ENCODE measurements at regions not wholly inside any gene's neighbourhood (a gene's known extent, or its start where the extent isn't known, plus 50 kb on each side); places are given as distances from the start of the nearest gene placed in this dataset.

DNA sequence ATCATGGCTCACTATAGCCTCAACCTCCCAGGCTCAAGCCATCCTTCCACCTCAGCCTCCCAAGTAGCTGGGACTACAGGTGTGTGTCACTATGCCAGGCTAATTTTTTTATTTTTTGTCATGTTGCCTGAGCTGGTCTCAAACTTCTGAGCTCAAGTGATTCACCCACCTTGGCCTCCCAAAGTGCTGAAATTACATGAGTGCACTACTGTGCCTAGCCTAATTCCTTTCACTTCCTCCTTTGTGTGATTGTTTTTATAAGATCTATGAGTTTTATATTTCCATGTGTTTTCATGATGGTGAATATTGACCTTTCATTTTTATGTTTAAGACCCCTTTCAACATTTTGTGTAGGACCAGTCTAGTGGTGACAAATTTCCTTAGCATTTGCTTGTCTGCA lies 55.2 kb upstream of the IL12B start:
- DNase-seq (ENCODE audit: low spot score) = no peak

DNA sequence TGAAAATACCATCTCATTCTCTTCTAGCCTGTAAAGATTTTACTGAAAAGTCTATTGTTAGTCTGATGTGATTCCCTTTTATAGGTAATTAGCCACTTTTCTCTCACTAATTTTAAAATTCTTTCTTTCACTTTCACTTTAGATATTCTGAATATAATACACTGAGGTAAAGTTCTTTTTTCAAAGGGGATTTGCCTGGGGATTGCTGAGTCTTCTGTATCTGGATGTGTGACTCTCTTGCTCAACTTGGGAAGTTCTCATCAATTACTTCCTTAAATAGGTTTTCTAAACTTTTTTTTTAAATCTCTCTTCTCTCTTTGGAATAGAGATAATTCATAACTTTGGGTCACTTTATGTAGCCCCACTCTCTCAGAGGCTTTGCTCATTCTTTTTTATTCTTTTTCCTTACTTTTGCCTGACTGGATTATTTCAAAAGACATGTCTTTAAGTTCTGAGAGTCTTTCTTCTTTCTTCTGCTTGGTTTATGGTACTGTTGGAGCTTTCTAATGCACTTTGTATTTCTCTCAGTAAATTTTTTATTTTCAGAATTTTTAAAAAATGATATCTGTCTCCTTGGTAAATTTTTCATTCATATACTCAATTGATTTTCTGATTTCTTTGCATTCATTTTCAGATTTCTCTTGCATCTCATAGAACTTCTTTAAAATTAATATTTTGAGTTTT lies 55.9 kb upstream of the IL12B start:
- DNase-seq (ENCODE audit: low spot score) = no peak

DNA sequence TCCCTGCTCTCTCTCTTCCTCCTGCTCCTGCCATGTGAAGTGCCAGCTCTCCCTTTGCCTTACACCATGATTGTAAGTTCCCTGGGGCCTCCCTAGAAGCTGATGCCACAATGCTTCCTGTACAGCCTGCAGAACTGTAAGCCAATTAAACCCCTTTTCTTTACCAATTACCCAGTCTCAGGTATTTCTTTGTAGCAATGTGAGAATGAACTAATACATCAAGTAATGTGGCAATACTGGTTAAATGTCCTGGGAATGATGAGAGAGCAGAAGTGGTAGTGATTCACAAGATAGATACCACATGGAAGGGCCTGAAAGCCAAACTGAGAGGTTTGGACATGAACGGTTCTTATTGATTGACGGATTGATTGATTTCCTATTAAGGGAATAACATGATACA lies 62.6 kb upstream of the IL12B start:
- no peak for DNase-seq (ENCODE audit: low spot score)

DNA sequence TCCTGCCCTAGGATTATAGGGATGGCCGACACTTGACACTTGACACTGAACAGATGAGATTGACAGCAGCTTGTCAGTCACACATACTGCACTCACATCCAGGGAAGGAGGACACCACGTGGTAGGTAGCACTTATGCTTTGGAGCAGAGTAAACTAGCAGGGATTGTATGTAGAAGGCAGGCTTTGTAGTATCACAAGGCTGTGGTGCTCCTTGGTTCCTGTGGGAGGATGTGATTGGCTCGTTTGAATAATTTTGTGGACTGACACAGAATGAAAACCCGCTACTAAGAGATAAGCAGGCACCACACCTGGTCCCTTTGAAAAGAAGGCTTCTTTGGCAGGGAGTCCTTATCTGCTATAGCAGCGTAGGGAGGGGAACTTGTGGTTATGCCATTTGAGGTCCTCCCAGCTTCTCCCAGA lies 63.6 kb upstream of the IL12B start:
- DNase-seq (ENCODE audit: low spot score) = no peak

DNA sequence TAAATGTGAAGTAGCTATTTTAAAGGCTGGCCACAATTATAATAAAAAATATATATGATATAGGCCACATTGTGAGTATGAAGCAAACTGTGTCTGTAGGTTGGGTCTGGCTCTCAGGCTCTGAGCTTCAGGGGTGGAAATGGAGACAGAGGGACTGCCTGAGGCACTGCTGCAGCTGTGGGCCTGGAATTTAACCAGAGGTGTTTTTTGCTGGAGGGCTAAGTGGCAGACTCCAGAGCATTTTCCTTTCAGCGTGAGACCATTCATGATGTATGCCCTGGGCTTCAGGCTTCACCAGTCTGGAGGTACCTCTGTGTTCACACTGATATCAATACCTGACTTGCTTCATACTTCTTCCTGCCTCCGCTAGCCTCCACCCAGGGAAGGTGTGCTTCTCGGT lies 64.9 kb upstream of the IL12B start:
- DNase-seq (ENCODE audit: low spot score) = no peak

DNA sequence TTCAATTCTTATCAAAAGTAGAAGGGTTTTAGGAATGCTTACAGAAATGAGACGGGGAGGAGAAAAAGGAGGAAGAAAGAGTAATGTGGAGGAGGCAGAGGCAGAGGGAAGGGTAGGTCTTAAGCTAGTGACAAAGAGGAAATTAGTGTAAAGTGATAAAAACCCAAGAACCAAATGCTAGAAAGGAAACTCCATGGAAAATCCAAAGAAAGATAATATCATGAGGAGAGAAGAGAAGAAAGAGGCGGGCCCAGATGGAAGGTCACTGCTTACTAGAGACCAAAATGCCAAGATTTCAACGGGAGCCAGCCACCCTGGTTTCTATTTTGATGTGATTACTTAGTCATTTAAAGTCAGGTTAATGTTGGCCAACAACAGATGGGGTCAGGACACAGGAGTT lies 68.6 kb upstream of the IL12B start:
- DNase-seq (ENCODE audit: low spot score) = no peak

DNA sequence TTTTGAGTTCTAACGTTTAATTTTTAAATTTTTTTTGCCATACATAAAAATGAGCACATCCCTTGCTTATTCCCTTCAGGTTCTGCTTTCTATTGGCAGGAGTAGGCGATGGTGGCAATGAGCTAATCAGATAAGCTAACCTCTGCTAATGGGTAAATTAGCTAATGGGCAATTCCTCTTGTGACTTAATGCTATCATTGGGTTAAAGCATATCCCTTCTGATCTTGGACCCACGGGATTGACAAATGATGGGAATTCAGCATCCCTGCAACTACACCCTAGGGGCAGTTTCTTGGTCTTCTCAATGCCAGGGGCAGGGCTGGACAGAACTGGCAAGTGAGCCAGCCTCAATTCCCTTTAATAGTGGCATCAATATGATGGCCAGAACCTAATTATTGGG lies 70.2 kb upstream of the IL12B start:
- no peak for DNase-seq (ENCODE audit: low spot score)

DNA sequence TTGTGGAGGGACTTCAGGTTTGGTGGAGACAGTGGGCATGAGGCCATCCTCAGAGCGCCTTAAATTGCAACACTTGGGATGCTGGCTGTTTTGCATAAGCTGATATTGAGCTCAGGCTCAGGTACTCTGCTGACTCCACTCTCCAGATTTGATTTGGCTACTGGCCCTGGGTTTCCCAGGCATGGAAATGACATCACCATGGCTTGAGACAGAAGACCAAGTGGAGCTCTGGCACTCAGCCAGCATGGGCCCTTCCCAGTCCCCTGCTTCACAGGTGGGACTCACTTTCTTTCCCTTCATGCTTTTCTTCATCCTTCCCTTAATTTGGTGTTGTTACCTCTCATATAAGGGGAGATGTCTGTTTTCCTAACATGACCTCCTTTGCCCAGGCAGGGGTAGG lies 72.0 kb upstream of the IL12B start:
- no peak for DNase-seq (ENCODE audit: low spot score)

DNA sequence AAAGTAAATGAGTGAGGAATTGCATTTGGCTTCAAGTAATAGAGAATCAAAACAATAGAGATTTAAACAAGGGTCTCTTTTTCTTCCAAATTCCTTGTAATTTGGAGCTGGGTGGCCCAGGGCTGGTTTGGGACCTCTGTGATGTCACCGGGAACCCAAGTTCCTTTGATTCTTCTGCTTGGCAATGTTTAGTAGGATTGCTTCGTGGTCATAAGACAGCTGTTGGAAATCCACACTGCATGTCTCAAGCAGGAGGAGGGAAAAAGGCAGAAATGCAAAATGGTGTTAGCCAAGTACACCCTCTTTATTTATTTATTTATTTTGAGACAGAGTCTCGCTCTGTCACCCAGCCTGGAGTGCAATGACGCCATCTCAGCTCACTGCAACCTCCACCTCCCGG lies 72.6 kb upstream of the IL12B start:
- no peak for DNase-seq (ENCODE audit: low spot score)

DNA sequence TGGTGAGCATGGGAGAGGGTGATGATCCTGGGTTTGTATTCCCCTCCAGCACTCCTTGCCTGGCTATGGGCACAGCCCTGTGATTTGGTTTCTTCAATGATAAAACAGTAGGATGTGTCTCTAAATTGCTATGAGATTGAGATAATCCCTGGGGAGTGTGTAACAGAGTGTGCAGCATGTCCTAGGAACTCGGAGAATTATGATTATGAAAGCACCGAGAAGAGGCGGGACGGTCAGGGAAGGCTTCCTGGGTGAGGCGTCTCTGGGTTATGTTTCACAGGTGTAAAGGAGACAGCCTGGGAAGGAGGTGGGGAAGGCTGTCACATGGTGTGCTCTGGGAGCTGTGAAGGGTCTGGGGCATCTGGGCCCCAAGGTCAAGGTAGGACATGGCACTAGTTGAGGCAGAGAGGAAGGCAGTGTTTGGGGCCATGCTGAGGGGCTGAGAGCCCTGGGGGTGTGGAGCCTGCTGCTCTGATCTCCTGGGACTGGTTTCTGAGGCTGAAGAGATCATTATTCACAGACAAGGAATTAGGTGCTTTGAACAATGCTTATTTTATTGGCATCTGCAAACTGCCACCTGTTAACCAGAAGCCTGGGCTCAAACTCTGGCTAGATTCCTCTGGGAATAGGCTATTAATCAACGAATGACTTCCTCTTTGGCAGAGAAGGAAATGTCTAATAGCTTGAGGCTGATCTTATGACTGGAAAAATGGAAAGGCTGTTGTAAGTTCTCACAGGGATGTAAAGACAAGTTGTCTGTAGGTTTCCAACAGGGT lies 73.8 kb upstream of the IL12B start:
- no peak for DNase-seq (ENCODE audit: low spot score)

DNA sequence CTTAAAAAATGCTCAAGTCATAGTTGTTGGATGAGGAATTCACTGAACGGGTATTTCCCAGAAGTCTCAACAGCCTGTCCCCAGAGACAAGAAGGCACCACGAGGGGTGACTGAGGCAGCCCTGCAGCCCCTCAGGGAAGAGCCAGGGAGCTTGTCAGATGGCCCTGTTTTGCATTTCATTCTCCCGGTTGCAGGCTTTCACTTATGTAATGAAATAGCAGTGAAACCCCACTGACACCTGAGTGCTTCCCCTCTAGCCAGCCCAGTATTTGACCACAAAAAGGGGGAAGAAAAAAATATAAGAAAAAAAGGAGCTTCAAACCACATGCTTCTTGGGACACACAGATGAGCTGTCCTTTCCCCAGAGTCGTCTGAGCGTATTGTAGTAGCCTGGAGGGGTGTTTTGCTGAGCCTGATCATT lies 75.3 kb upstream of the IL12B start:
- DNase-seq (ENCODE audit: low spot score) = no peak

DNA sequence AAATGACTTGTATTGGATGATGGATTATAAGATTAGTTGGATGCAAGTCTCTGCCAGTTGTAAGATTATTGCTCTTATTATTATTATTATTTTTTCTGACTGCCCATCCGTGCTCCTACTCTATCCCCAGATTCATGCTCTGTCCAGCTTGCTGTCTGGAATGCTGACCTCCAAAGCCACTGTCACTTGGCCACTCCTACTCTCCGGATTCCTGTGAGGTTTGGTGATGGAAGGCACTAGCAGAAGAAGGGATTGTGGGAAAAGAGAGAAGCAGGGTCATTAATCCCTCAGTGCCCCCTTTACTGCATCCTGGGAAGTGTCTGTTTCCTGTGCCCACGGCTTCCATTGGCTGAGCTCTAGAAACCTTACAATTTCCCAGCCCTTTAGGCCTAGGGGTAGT lies 76.3 kb upstream of the IL12B start:
- no peak for DNase-seq (ENCODE audit: low spot score)

DNA sequence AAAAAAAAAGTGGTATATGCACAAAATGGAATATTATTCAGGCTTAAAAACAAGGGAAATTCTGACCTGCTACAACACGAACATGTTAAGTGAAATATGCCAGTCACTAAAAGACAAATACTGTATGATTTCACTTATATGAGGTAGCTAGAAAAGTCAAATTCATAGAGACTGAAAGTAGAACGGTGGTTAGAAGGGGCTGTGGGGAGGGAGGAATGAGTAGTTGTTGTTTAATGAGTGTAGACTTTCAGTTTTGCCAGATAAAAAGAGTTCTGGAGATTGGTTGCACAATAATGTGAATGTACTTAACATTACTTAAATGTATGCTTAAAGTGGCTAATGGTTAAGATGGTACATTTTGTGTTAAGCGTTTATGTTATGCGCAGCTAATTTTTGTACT lies 79.5 kb upstream of the IL12B start:
- no peak for DNase-seq (ENCODE audit: low spot score)

DNA sequence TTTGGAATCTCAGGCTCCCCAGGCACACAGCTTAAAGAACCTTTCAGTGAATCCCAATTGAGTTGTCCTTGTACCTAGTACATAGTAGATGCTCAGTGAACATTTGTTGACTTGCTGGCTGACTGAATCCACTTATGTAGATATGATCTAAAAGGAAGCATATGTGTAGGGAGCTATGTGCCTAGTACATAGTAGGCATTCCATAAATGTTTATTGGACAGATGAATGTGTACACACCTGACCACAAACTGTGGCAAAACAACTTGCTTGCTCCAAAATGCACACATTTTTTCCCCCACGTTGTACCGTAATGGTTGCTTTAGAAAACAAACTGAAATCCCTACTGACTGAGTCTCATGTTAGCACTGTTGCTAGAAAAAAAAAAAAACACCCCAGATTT lies 80.2 kb upstream of the IL12B start:
- no peak for DNase-seq (ENCODE audit: low spot score)

DNA sequence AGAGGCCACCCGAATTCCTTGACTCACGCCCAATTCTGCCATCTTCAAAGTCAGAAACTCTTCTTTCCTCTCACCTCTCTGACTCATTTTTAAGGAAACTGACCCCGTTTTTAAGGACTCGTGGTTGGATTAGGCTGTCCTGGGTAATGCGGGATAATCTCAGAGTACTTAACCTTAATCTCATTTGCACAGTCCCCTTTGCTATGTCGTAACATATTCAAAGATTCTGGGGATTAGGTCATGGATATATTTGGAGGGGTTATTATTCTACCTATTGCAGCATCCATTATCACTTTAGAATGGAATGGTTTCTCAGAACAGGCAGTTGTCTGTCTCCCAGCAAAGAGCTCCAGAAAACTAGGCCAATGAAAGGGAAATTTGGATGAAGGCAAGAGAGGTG lies 80.8 kb upstream of the IL12B start:
- DNase-seq (ENCODE audit: low spot score) = no peak

DNA sequence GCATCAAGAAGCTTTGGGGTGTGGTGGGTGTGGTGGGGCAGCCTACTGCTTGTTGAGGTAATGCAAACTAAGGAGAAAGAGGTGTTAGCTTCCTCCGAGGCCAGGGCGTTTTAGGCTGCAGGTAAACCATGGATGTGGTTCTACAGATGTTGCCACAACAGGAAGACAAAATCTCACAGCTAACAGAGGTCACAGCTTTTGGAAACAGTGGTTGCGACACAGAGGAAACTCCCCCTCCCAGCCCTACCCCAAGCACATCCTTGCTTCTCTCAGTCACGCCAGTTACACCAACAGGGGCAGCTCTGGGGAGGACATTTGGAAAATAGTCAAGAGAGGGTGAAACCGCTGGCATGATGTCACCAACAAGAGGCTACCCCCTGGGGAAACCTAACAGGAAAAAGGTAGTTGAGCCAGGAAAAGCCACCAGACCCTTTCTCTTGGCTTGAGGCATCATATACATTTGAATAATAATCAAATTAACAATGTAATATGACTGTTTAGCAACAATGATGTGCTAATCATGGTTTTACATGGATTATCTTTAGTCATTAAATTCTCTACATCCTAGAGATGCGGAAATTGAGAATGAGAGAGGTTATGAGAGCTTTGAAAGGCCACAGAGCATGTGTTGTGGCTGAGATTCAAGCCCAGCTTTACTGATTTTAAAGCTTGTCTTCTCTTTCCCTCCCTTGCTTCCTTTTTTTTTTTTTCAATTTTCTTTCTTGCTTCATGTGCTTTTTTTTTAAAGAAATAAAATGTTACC lies 82.2 kb upstream of the IL12B start:
- no peak for DNase-seq (ENCODE audit: low spot score)

DNA sequence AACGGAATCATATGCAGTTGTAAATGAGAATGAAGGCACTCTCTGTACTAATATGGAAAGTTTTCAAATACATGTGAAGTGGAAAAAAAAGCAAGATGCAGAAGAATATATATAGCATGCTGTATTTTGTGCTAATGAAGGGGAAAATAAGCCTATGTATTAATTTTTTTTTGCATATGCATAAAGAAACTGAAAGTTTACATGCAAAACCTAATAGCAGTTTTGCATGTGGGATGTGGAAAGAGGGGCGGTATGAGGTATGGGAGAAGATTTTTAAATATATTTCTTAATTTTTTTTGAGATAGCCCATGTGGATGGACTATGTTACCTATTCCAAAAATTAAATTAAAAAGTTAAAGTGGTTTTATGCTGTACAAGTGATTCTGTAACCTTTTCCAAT lies 83.7 kb upstream of the IL12B start:
- DNase-seq (ENCODE audit: low spot score) = no peak

DNA sequence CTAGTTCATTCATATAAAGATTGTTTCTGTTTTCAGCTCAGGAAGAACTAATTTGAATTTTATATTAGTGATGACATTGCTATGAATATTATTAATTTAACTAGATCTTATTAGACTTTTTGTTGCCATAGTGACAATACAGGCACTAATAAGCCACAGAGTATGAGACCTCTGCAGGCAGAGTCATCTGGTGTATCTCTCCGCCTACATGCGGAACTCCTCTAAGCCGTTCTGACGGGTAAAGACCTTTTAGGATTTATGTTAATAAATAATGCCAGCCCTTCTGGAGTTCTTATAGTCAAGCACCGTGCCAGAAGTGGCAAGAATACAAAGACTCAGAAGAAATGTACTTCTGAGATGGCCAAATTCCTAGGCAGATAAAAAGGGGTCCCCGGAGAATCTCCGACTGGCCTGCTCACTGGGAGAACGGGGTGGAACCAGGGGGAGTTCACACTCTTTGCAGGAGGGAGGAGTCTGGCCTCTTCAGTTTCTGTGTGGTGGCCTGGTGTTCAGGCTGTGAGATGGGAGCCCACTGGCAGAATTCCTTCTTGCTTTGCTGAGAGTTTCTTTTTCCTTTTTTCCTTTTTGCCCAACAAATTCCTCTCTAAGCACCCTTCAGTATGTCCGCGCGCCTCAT lies 85.1 kb upstream of the IL12B start:
- DNase-seq (ENCODE audit: low spot score) = no peak

DNA sequence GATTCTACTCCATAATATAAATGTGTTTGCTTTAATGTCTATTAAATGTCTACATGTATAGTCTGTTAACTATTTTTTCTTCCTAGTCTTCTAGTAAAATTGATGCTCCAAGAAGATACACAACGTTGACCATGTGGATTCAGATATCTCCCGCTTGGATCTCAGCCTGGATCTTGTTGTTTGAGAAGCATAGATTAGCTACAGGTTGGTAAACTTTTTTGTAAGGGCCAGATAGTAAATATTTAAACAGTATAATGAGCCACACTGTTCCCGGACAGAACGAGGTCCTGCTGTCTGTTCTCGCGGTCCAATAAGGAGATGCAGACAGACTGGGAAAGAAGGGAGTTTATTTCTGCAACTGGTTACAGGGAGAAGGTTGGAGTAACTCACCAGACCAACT lies 86.2 kb upstream of the IL12B start:
- no peak for DNase-seq (ENCODE audit: low spot score)

DNA sequence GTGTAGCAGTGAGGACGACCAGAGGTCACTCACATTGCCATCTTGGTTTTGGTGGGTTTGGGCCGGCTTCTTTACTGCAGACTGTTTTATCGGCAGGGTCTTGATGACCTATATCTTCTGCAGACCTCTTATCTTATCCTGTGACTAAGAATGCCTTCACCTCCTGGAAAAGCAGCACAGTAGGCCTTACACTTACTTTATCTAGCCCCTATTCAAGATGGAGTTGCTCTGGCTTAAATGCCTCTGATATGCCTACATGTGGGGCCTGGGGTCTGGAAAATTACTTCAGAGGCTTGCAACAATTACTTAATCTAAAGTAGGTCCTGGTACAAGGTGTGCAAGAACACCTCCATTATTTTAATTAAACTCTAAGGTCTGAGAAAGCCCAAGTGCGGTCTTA lies 86.9 kb upstream of the IL12B start:
- DNase-seq (ENCODE audit: low spot score) = no peak

DNA sequence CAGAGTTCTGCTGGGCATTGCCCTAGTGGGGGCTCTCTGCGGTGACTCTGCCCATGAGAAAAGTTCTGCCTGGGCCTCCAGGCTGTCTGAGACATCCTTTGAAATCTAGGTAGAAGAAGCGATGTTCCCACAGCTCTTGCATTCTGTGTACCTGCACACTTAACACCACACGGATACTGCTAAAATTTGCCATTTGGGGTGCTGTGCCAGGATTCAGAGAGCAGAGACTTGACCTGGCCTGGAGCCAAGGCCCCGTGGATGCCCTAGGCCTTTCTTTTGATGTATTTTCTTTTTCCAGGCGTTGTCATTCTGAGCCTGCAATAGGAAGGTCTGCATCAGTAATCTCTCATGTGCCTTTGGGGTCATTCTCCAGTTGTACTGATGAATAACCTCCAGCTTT lies 89.3 kb upstream of the IL12B start:
- no peak for DNase-seq (ENCODE audit: low spot score)

DNA sequence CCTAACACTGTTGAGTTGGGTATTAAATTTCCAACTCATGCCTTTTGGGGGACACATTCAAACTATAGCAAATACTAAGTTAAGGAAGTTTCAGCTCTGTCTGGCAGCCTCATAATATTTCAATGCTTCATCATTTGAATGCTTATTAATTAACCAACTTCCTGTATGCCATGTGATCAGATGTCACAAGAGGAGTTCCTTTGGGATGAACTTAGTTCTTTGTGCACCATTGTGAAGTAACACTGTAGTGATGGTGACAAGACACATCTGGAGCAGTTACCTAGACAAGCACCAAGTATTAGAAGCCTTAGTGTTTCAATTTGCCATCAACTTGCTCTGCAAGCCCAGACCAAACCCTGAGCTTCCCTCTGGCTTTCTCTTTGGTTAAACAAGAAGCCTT lies 90.7 kb upstream of the IL12B start:
- no peak for DNase-seq (ENCODE audit: low spot score)

DNA sequence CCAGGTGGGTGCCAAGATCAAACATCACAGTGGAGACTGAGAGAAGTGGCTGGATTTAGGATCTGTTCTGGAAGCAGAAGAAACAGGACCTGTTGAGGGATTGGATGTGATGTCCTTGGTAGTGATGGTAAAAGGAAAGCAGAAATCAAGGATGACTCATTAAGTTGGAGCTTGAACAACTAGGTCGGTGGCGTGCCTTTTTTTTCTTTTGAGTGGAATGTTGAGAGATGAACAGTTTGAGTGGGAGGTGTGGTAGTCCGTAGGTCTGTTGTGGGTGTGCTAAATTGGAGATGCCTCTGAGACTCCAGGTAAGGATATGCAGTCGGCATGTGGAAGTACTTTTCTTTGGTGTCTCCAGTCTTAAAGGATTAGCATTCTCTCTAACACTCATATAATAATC lies 92.1 kb upstream of the IL12B start:
- DNase-seq (ENCODE audit: low spot score) = no peak

All from ureter (tissue), 1 donor.